Activated naive CD4-positive, alpha-beta T cell treated with anti-CD3 and anti-CD28 coated beads, Interleukin-2, amount 50 U/mL, for 16 hours (primary cell): ENCODE measurements at regions not wholly inside any gene's neighbourhood (a gene's known extent, or its start where the extent isn't known, plus 50 kb on each side); places are given as distances from the start of the nearest gene placed in this dataset.

ENCODE experiments used
- DNase-seq: peaks from one replicate; pipeline ENCODE4 v3.0.0-alpha.2; 2020

DNA sequence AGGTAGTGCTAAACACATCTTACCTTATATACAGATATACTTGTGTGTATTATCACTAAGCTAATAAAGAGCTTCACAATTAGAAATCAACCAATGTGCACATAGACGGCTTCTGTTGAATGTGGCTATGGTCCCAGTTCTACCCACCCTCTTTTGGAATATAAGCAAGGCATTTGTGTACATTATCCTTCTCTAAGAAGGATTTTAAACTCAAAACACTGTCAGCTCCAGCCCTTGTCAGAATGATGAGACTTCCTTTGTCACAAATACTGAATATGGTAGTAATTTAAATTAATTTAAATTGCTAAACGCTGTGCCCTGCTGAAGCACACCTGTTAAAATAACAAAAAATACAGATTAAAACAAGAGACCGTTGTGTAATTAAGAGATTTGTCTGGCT lies 107.9 kb upstream of the GRAMD2B start:
- DNase-seq, result no peak

DNA sequence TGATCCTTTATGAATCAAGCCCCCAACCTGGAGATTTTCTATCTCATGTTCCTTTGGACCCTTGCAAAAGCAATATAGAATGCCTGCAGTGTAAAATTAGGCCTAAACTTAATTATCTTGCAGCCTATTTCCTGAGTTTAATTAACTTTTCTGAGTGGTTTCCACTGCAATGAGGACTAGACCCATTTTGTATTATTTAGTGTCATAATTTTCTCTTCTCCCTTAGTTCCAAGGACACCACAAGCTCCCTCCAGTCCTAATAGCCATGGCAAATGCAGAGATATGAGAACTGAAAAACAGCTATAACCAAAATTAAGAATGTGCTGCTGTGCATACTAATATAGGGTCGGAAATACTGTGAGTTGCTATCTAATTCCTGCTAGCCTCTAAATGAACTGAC lies 90.9 kb upstream of the GRAMD2B start:
- no peak for DNase-seq

DNA sequence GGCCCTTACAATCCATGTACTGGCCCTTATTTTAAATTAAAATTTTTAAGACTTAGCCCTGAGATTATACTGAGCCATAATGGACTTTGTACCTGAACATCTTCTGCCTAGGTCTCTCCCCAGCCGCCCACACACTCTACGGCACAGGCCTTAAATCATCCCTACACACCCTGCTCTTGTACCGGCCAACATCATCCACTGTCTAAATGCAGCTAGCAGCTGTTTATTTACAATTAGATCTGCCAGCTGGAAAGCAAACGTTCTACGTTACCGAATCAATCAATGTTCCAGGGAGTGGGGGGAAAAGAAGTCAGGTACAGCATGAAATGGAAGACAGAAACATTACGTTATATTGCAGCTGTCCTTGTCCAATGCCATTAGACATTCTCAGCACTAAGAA lies 88.4 kb upstream of the GRAMD2B start:
- DNase-seq, result no peak

DNA sequence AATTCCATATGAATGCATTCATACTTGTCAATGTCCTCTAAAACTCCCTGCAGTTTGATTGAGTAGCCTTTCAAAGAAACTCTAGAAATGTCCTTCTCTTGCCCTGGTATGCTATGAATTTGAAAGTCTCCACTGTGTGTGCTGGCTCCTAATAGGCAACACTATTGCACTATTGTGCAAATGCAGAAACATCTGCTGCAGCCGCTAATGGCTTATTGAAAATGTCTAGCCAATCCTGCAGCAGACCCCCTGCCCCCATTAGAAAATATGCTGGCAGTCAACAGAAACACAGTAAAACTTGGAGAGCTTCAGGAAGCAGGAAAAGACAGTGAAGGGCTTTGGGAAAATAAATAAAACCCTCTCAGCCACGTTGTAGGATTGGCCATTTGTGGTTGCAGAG lies 87.3 kb upstream of the GRAMD2B start:
- DNase-seq, result no peak

DNA sequence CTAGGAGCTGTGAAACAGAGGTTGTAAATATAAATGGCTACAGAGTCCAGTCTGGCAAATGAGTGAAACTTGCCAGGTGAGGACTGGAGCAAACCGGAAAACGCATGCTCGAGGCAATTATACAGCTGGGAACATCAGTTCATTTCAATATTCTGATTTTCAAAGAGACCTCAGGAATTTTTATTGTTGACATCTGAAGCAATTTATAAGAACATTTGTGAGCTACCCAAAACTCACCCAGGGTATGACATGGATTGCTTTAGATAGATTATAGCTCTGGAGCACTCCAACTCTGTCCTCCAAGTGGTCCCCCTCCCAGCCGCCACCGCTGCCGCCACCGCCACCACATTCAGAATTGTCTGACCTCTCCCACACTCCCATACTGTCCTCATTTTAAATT lies 84.6 kb upstream of the GRAMD2B start:
- DNase-seq, result no peak

DNA sequence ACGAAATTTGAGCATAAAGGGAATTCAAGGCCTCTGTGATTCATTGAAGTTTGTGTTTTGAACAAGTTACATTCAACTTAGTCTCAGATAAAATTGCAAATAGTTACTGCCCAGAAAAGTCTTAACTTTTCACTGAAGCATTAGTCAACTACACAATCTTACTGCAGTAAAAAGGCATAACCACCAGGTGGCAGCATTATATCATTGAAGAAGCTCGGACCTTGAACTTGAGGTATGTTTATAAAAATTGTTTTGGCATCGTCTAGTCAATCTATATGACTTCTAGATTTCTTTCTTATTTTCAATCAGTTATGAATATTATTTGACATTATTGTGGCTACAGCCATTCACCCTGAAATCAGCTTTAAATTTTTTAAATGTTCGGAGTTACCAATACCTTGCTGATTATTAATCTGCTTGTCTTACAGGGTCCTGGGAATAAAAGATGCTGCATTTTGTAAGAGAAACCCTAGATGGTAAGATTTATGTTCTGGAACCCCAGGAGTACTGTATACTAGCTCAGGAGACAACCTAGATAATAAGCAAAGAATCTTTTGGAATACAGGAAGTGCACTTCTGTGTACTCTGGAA lies 83.9 kb upstream of the GRAMD2B start:
- peak; percentile 27 for DNase-seq

DNA sequence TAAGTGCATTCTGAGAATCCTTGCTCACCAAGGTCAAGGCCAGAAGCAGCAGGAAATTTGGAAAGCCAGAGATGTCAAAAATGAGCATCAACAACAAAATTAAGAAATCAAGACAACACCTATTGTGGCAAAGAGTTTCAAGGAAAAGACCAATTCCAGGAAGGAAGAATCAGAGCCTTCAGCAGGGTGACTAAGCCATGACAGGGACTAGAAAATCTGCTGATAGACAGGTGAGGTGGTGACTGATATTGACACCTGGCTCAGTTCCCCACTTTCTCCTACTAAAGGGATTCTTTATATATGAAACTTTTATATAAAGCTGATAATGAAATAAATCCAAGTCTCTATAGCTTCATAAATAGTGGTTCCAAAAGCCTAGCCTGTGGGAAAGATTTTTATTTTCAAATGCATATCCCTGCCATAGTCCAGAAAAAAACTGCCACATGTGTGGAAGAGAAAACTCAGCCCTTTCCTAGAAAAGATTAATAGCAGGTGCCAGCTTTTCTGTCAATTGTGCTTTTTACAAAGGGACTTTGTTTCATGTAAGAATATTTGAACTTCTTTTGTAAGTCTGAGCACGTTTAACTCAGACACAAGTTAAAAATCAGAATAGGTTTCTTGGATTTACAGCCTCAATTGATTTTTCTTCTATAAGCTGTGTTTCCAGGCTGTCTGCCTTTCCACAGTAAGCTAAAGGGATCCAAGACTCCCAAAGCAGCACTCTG lies 81.1 kb upstream of the GRAMD2B start:
- DNase-seq, result no peak

DNA sequence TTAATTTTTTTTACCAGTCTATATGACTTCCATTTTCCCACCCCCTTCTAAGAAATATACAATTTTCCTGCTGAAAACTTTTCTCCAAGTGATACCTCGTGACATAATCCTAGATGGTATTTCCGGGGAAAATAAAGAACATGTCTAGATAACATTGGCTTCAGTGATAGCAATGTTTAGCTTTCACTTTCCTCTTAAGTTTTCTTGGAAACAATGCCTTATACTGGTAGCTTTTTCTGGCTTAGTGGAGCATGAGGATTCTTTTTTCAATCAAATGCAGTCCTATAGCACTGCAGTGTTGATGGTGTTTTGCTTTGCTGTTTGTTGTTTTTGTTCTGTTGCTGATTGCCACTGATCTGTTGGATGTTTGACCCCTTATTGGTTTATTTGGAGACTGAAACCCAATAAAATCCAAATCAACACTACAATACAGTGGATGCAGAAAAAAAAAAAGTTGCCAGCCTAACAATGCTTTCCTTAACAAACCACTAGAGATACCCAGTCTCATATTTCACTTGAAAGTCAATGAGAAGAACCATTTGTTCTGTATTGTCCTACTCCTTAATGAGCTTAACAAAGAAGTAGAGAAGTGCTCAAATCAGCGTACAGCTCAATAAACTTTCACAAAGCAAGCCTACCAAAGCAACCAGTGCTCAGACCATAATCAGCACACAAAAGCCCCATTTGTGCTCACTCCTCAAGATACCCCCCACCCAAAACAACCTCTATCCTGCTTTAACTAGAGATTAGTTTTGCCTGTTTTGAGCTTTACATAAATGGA lies 74.2 kb upstream of the GRAMD2B start:
- no peak for DNase-seq

DNA sequence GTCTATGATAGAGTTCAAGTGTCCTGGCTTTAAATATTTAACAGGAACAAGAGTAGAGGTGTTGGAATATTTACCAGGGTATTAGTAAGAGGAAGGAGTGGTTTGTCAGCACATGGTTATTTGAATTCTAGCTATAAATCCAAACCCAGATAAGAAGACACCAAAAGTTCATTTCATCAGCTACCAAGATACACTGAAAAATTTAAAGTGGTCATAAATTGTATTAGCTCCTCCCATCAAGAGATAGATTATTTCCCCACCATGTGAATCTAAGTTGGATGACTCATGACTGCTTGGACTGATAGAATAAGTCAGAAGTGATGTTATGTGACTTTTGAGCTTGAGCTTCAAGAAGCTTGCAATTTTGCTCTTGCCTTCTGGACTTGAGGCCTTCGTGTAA lies 72.1 kb upstream of the GRAMD2B start:
- no peak for DNase-seq

DNA sequence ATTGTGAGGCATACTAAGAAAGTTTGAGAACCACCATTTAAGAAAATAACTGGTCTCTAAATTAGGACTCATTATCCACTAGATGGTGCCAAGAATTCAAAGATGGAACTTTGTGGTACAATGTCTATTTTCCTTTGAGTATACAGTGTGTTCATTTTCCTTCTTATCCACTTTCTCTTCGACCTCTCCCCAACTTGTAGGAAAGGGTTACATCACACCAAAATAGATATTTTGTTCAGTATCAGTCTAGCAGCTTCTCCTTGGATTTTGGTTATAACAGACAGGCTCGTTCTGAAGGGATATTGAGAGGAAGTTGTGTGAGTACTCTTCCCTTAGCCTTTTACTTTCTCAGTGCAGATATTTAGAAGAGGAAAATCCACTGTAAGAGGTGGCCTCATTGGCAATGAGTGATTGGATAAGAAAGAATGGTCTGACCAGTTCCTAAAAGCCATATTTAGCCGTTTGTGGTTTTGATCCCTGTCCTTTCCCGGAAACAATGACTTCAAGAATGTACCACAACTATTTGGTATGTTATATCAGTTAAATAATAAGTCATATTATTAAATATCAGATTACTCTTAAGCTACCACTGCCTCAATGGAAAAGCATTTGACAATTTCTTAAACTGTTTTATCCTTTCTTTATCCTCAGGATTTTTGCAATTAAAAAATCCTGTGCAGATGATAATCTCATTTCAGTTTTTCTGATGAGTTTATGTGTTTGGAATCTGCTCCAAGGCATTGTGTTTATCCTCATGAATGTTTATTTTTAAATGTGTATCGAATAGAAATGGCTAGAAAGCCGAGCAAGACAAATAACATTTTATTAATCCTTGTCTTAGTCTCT lies 69.0 kb upstream of the GRAMD2B start:
- DNase-seq, result no peak

DNA sequence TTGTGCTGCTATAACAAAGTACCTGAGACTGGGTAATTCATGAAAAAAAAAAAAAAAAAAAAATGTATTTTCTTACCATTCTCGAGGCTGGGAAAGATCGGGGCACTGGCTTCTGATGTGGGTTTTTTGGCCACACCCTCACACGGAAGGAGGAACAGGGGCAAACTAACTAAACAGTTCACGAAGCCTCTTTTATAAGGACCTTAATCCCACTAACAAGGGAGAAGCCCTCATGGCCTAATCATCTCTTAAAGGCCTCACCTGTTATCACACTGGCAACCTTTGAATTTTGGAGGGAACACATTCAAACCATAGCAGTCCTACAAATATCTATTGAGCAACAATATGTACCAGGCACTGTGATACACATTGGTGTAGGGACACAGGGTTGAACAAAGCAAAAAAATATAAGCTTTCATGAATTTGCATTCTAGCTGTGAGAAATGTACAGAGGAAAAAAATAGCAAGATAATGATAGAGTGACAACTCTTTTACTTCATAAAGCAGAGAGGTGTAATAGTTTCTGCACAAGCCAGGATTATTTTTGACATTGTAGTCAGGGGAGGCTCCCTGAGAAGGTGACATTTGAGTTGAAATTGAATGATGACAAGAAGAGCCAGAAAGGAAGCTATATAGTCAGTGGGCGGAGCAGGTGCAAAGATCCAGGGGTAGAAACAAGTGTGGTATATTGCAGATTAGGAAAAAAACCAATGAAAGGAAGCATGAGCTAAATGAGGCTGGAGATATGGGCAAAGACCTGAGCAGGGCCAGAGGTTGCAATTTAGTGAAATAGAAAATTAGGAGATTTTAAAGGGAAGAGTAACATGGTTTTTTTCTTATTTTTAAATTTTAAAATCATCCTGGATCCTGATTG lies 68.1 kb upstream of the GRAMD2B start:
- no peak for DNase-seq

DNA sequence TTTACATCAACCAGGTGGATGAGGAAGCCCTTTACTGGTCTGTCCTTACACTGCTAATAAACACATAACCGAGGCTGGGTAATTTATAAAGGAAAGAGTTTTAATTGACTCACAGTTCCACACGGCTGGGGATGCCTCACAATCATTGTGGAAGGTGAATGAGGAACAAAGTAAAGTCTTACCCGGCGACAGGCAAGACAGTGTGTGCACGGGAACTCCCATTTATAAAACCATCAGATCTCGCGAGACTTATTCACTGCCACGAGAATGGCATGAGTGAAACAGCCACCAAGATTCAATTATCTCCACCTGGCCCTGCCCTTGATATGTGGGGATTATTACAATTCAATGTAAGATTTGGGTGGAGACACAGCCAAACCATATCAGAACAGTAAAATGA lies 67.3 kb upstream of the GRAMD2B start:
- DNase-seq, result no peak

DNA sequence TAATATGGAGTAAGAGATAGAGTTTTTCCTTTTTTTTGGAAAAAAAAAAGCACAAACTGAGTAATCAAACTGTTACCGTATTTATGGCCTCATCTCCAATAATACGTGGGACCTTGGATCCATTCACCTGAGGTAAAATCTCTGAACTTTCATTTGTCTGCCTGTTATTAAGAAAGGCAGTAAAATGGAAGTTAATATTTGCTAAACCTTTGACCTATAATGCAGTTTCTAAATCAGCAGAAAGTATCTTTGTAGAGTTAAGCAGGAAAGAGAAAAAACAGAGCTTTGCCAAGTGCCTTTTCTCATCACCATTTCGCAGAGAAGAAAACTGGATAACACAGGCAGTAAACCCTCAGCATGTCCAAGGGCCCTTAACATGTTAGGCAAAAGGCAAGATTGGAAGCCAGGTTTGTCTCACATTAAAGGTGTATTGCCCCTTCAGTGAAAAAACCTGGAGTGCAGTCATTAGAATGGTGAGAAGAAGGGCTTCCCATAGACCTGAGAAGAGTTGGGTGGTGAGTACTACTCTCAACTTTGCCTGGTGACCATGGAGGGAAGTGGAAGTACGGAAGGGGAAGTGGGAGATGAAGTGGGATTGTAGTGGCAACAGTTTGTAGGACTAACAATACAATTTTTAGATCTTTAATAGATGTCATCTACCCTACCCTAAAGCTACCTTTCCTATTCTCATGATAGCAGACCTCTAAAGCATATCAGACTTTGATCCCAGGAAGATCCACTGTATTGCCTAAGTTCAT lies 65.4 kb upstream of the GRAMD2B start:
- DNase-seq, result no peak

DNA sequence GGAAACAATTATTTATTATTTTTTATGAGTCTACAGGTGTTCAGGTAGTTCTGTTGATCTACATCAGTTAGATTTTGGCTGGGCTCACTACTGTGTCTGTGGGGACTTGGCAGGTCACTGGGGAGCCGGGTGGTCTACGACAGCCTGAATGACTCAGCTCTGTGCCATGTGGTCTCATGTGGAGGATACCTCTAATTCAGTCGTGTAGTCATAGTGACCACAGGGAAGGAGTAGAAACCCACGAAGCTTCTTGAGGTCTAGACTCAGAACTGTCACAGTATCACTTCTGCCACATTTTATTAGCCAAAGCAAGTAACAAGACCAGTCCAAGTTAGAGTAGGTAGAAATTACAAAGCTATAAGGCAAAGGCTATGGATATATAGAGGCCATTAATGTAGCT lies 64.7 kb upstream of the GRAMD2B start:
- DNase-seq, result no peak

DNA sequence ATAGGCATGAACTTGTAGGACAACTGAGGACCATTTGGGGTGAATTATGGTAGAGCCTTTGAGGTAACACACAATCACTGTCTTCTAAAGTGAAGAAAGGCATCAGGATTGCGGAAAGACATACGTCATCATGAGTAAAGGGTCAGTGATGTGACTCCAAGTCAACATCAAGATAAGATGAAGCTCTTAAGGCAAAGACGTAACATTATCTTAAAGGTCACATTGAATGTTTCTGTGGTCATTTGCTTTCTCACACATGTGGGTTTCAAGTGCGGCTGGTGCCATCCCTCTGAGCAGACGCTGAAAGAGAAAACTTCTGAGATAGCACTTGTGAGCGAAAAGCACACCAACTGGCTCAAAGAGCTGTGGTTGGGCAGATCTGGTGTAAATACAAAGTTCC lies 63.3 kb upstream of the GRAMD2B start:
- DNase-seq, result no peak

DNA sequence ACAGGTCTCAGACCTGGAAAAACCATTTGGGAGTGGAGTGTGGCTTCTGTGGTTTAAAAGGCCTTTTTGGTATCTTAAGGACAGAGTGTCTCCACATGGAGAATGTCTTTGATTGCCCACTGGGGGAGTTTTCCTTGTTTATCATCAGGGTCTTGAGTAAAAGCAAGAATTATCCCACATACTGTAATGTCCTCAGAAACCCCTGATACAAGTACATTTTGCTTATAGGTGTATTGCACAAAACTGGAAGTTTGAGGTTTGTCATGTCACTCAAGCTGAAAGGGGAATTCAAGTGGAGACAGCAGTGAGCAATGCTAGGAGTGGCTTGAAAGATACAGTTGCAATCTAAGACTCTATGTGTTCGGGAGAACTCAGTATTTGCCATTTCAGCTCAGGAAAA lies 62.7 kb upstream of the GRAMD2B start:
- DNase-seq, result no peak

DNA sequence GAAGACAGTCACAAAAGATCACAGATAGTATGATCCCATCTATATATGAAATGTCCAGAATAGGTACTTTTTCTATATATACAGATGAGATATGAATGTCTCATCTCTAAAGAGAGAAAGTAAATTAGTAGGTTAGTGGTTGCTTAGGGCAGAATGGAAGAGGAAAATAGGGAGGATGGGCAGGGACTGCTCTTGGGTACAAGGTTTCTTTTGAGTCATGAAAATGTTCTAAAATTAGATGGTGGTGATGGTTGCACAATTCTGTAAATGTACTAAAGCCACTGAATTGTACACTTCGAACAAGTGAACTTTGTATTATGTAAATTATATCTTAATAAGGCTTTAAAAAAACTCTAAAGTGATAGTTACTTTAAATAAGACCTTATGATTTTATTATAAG lies 59.6 kb upstream of the GRAMD2B start:
- DNase-seq, result no peak

DNA sequence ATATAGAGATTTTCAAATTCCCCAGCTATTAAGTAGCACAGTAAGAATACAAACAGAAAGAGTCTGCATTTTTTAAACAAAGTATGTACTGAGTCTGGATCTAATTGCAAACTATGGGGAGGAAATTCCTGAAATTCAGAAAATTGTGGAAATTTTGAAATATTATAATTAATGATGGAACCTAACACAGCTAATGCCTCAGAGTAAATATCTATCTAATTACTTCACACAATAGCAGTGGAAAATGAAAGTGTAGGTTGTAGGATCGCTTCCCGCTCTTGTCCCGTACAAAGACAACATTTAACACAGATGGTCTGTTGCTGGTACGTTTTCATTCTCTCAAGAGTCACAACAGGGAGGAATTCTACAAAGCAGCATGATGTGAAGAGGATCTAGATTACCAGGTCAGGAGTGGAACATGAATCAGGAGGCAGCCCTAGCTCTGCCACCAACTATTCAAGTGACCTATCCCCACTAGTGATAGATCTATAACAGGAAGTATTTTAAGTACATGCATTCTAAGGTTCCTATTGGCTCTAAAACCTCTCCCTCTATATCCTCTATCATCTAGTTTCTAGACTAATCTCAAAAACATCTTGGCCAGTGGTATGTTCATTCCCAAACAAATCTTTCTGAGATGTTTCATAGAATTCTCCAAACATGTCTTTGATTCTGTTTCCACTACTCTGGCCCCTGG lies 58.9 kb upstream of the GRAMD2B start:
- no peak for DNase-seq

DNA sequence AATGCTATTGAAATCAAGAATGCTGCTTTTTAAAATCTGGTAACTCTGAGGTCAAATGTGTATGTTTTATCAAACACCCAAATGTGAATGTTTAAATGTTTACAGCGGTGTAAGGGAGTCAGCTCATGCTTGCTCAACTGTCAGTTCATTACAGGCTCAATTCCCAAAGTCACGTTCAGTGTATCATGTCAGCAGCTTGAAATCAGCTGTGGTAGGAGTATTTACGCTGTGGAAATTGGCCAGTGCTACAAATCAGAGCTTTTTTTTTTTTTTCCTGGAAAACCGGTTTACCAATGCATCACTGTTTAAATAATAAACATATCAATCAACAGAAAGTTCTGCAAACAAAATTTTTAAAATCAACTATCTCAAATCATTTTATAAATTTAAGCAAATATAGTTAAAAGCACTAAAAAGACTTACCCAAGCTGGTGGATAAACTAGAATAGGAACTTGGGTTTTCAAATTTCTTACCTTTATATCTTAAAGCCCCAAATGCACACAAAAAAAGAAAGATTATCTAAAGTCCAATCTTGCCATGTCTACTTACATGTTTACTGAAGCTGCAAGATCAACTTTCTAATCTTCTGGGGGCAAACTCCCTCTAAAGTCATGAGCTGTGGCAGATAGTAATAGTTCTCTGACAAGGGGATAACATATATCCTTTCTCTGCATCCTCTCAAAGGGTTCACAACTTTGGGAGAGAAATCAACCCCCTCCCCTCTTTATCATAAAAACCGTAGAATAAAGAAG lies 57.6 kb upstream of the GRAMD2B start:
- DNase-seq, result no peak

DNA sequence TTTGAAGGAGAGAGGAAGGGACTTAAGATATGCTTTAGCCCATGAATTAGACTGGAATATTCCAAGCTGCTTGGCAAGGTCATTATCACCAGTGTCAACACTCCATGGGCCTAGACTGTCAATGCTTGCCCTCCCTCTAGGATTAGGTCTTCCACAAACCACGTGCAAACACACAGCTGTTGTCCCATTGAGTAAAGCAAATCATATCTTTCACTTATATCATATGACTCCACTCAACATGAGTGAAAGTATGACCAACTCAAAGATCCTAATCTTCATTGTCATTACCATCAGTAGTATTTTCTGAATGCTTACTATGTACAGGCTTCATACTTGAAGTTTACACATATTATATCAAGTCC lies 57.0 kb upstream of the GRAMD2B start:
- no peak for DNase-seq
